ENCODE measurements at regions not wholly inside any gene's neighbourhood (a gene's known extent, or its start where the extent isn't known, plus 50 kb on each side); places are given as distances from the start of the nearest gene placed in this dataset.

- H3K79me2 ChIP-seq (ENCODE audit: insufficient read depth, low read length), result peaks cover 51% of the 10 kb centered on the region
- no peak for ATAC-seq (ENCODE audit: insufficient read depth, low read depth)
Observed at GRCh38 chrX:45788315-45788714, 587.6 kb upstream of the DIPK2B start.

GRCh38 chrX:45784590-45784989 lies 583.9 kb upstream of the DIPK2B start:
- H3K4me2 ChIP-seq (ENCODE audit: insufficient read depth, low read length), result no peak overlapping the region
- ATAC-seq (ENCODE audit: insufficient read depth, low read depth) (no peak), DNase-seq (no peak)
- TF ChIP-seq CTCF (IDR thresholded peaks at IDR 0.05; ENCODE audit: borderline replicate concordance, extremely low read depth, low read length, poor library complexity, severe bottlenecking) (no peak), EZH2 (IDR thresholded peaks at IDR 0.05; ENCODE audit: borderline replicate concordance, low read depth, low read length, severe bottlenecking) (no peak)
- H3K4me3 ChIP-seq (ENCODE audit: low read depth in 1 of 2, low read length in 2 of 2), result no peak overlapping the region
- no peaks in the 10 kb centered on the region for H3K27me3 ChIP-seq (ENCODE audit: insufficient read depth, low read length, poor library complexity)
- H3K9me3 ChIP-seq (ENCODE audit: insufficient read depth, low read length, severe bottlenecking), result no peaks in the 10 kb centered on the region
- peaks cover 42% of the 10 kb centered on the region; the same call in 1 of the 2 replicates for H3K79me2 ChIP-seq (ENCODE audit: insufficient read depth, low read length)
- H4K20me1 ChIP-seq (ENCODE audit: insufficient read depth, low read length), result peaks cover 6% of the 10 kb centered on the region; the same call in 1 of the 2 replicates
- H3K9ac ChIP-seq (ENCODE audit: low read depth, low read length), result no peak overlapping the region
- H3K27ac ChIP-seq (ENCODE audit: low read length), result no peak overlapping the region
- no peaks in the 10 kb centered on the region for H3K4me1 ChIP-seq (ENCODE audit: insufficient read depth, low read length)
- no peak overlapping the region for H2AFZ ChIP-seq (ENCODE audit: low read depth, low read length)
- H3K36me3 ChIP-seq (ENCODE audit: insufficient read depth, low read length), result no peaks in the 10 kb centered on the region

More at GRCh38 chrX:45788315-45788714, 587.6 kb upstream of the DIPK2B start:
- no peak for TF ChIP-seq CTCF (IDR thresholded peaks at IDR 0.05; ENCODE audit: borderline replicate concordance, extremely low read depth, low read length, poor library complexity, severe bottlenecking)
- no peak for TF ChIP-seq EZH2 (IDR thresholded peaks at IDR 0.05; ENCODE audit: borderline replicate concordance, low read depth, low read length, severe bottlenecking)
- H3K4me1 ChIP-seq (ENCODE audit: insufficient read depth, low read length), result no peaks in the 10 kb centered on the region
- H2AFZ ChIP-seq (ENCODE audit: low read depth, low read length), result no peak overlapping the region
- H3K27ac ChIP-seq (ENCODE audit: low read length), result no peak overlapping the region
- no peak overlapping the region for H3K4me2 ChIP-seq (ENCODE audit: insufficient read depth, low read length)
- H3K36me3 ChIP-seq (ENCODE audit: insufficient read depth, low read length), result no peaks in the 10 kb centered on the region
- no peak for DNase-seq
- peaks cover 6% of the 10 kb centered on the region; the same call in 1 of the 2 replicates for H4K20me1 ChIP-seq (ENCODE audit: insufficient read depth, low read length)
- H3K9me3 ChIP-seq (ENCODE audit: insufficient read depth, low read length, severe bottlenecking), result no peaks in the 10 kb centered on the region
- H3K27me3 ChIP-seq (ENCODE audit: insufficient read depth, low read length, poor library complexity), result no peaks in the 10 kb centered on the region
- H3K4me3 ChIP-seq (ENCODE audit: low read depth in 1 of 2, low read length in 2 of 2), result no peak overlapping the region
- H3K9ac ChIP-seq (ENCODE audit: low read depth, low read length), result no peak overlapping the region

GRCh38 chrX:45783002-45783401 lies 582.3 kb upstream of the DIPK2B start:
- Histone ChIP-seq H3K4me2 (ENCODE audit: insufficient read depth, low read length) (no peak overlapping the region), H3K27me3 (ENCODE audit: insufficient read depth, low read length, poor library complexity) (no peaks in the 10 kb centered on the region), H3K9me3 (ENCODE audit: insufficient read depth, low read length, severe bottlenecking) (no peaks in the 10 kb centered on the region), H2AFZ (ENCODE audit: low read depth, low read length) (no peak overlapping the region), H3K27ac (ENCODE audit: low read length) (no peak overlapping the region), H3K79me2 (ENCODE audit: insufficient read depth, low read length) (peaks cover 36% of the 10 kb centered on the region; the same call in 1 of the 2 replicates), H3K9ac (ENCODE audit: low read depth, low read length) (no peak overlapping the region), H3K4me1 (ENCODE audit: insufficient read depth, low read length) (no peaks in the 10 kb centered on the region), H3K36me3 (ENCODE audit: insufficient read depth, low read length) (no peaks in the 10 kb centered on the region), H3K4me3 (ENCODE audit: low read depth in 1 of 2, low read length in 2 of 2) (no peak overlapping the region), H4K20me1 (ENCODE audit: insufficient read depth, low read length) (no peaks in the 10 kb centered on the region)
- ATAC-seq (ENCODE audit: insufficient read depth, low read depth), result no peak
- DNase-seq, result no peak
- TF ChIP-seq CTCF (IDR thresholded peaks at IDR 0.05; ENCODE audit: borderline replicate concordance, extremely low read depth, low read length, poor library complexity, severe bottlenecking), result no peak
- no peak for TF ChIP-seq EZH2 (IDR thresholded peaks at IDR 0.05; ENCODE audit: borderline replicate concordance, low read depth, low read length, severe bottlenecking)
